ENCODE measurements at regions not wholly inside any gene's neighbourhood (a gene's known extent, or its start where the extent isn't known, plus 50 kb on each side); places are given as distances from the start of the nearest gene placed in this dataset.

DNA sequence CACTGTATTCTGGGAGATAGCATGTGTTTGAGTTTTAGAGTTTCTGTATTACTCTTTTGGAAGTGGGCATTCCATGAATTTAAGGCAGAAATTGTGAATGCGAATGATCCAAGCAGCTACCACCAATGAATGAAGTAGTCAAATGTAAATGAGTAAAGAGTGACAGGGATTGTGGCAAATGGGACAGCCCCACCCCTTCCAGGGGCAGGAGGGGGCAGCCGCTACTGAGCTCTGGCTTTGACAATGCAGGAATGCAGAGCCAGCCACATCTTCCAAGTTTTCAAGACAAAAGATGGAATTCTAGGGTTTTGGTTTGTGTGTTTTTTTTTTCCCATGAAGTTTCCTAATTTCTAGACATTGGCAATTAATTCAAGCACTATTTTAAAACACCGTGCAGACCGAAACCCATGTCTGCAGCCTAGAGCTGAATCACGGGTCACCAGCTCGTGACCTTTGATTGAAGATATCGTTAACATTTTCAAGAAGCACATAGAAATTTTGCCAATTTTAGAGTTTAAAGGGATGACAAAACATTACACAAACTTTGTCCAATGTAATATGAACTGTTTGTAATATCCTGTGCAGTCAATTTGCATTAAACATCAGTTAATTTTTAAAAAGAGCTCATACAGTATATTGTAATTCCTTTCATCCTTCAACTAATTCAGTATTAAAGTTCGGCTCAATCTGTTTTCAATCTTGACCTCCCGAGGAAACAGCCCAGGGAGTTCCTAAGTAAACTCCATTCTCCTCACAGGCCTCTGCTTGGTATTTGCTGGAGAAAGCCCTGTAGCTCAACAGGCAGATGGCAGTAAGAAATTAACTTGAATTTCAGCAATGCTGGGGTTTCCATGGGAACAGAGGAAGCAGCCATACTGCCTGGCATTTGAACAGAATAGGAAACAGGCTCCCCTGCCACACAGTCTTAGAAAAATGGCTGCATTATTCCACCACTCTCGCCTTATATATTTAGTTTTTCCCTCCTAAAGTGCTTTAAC, 83.4 kb downstream of the UCHL1 start:
- TF ChIP-seq, protein P1, sequence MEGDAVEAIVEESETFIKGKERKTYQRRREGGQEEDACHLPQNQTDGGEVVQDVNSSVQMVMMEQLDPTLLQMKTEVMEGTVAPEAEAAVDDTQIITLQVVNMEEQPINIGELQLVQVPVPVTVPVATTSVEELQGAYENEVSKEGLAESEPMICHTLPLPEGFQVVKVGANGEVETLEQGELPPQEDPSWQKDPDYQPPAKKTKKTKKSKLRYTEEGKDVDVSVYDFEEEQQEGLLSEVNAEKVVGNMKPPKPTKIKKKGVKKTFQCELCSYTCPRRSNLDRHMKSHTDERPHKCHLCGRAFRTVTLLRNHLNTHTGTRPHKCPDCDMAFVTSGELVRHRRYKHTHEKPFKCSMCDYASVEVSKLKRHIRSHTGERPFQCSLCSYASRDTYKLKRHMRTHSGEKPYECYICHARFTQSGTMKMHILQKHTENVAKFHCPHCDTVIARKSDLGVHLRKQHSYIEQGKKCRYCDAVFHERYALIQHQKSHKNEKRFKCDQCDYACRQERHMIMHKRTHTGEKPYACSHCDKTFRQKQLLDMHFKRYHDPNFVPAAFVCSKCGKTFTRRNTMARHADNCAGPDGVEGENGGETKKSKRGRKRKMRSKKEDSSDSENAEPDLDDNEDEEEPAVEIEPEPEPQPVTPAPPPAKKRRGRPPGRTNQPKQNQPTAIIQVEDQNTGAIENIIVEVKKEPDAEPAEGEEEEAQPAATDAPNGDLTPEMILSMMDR (IDR thresholded peaks at IDR 0.05), result no peak
- no peak for TF ChIP-seq POLR2A (IDR thresholded peaks at IDR 0.05)
